ENCODE measurements at regions not wholly inside any gene's neighbourhood (a gene's known extent, or its start where the extent isn't known, plus 50 kb on each side); places are given as distances from the start of the nearest gene placed in this dataset.

GRCh38 chr20:56867128-56867527 is 238.0 kb downstream of the TFAP2C start:
- H4K91ac ChIP-seq (ENCODE audit: insufficient read length, low read depth, low read length), result no peak overlapping the region
- no peaks in the 10 kb centered on the region for H3K9me3 ChIP-seq (ENCODE audit: control insufficient read depth, low read depth, low read length)
- no CpG with 5 or more reads among the region's 4 CpGs for WGBS (ENCODE audit: extremely low coverage, insufficient read length, low lambda C conversion rate)

More at GRCh38 chr20:56867128-56867527, 238.0 kb downstream of the TFAP2C start:
- H2AK5ac ChIP-seq (ENCODE audit: insufficient read length, low read length), result no peak overlapping the region
- no peak overlapping the region for H3K27ac ChIP-seq (ENCODE audit: insufficient read length, low read depth, low read length)
- H3K14ac ChIP-seq (ENCODE audit: insufficient read depth, low read length), result no peak overlapping the region
- no peak overlapping the region for H3K4me3 Mint-ChIP-seq
- H2BK5ac ChIP-seq (ENCODE audit: insufficient read length, low read length), result no peak overlapping the region
- no peak; the same call in 1 of the 3 replicates for TF ChIP-seq CTCF (conservative IDR thresholded peaks at IDR 0.05)
- H3K4ac ChIP-seq (ENCODE audit: low read depth, low read length), result no peak overlapping the region
- no peak overlapping the region for H2BK120ac ChIP-seq (ENCODE audit: low read depth, low read length, poor library complexity, severe bottlenecking)
- no peak overlapping the region for H2AFZ ChIP-seq (ENCODE audit: low read length)
- no peak overlapping the region for H3K27ac Mint-ChIP-seq
- no peaks in the 10 kb centered on the region for H3K36me3 Mint-ChIP-seq (ENCODE audit: insufficient read depth in 1 of 3, low read depth in 3 of 3)
- peaks cover 21% of the 10 kb centered on the region for H3K27me3 Mint-ChIP-seq (ENCODE audit: low read depth)
- no peak overlapping the region for H2BK15ac ChIP-seq (ENCODE audit: low read depth, low read length)
- no peak for DNase-seq
- H3K79me2 ChIP-seq (ENCODE audit: insufficient read depth, low read length), result no peaks in the 10 kb centered on the region
- no peaks in the 10 kb centered on the region for H3K79me1 ChIP-seq (ENCODE audit: insufficient read depth, low read depth, low read length, poor library complexity, severe bottlenecking)
- H3K23me2 ChIP-seq (ENCODE audit: insufficient read length, low read depth, low read length, poor library complexity, severe bottlenecking), result no peaks in the 10 kb centered on the region
- peaks cover 5 to 6% of the 10 kb centered on the region in 2 experiments for H3K4me1 Mint-ChIP-seq
- H3K23ac ChIP-seq (ENCODE audit: insufficient read length, low read depth, low read length), result no peak overlapping the region
- H4K5ac ChIP-seq (ENCODE audit: insufficient read length, low read depth, low read length), result no peak overlapping the region
- H4K20me1 ChIP-seq (ENCODE audit: control insufficient read depth, insufficient read depth, insufficient read length), result no peaks in the 10 kb centered on the region
- no peak overlapping the region for H3K18ac ChIP-seq (ENCODE audit: insufficient read length, low read depth, low read length)
- H3T11ph ChIP-seq (ENCODE audit: low read length), result no peak overlapping the region
- no peaks in the 10 kb centered on the region for H3K9me3 Mint-ChIP-seq
- no peak overlapping the region for H3K56ac ChIP-seq (ENCODE audit: insufficient read length, low read depth, low read length)
- H3K4me2 ChIP-seq (ENCODE audit: insufficient read depth, insufficient read length, low read length), result no peak overlapping the region
- no peaks in the 10 kb centered on the region for H3K4me1 ChIP-seq (ENCODE audit: insufficient read depth, low read length)
- no peaks in the 10 kb centered on the region for H3K27me3 ChIP-seq (ENCODE audit: insufficient read depth, low read length)
- H2BK12ac ChIP-seq (ENCODE audit: insufficient read length, low read depth, low read length), result no peak overlapping the region
- H2BK20ac ChIP-seq (ENCODE audit: low read depth, low read length, poor library complexity, severe bottlenecking), result no peak overlapping the region
- H3K9ac ChIP-seq (ENCODE audit: extremely low read depth, insufficient read length, low read length), result no peak overlapping the region
- H4K8ac ChIP-seq (replicated peaks; ENCODE audit: insufficient read length, low read depth, low read length), result no peak overlapping the region
